GM20431 (cell line): ENCODE measurements at regions not wholly inside any gene's neighbourhood (a gene's known extent, or its start where the extent isn't known, plus 50 kb on each side); places are given as distances from the start of the nearest gene placed in this dataset.

Source experiments
- in situ Hi-C: fragments of 300-500 bp; cut with MseI, MboI; formaldehyde crosslinking; loops from one replicate; pipeline ENCODE4 v1.15.0; 2020; ENCODE audit warnings: low sequenced_read_pairs; ENCODE audit not compliant: unreplicated experiment

DNA sequence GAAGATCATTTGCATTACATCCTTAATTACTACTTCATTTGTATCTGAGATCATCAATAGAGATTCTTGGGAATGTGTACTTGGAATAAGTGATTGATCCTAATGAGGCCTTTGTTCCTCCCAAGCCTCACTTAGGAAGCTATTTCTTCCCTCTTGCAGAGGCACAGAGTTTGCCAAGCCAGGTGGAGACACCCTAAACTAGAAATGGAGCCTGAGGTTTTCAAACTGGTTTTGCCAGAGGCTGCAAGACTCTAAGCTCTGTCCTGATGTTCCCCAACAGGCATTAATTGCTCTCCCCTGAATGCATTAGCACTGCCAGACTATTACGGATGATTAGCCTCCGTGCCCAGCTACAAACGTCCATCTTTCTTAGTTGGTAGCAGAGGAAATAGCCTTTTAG, 125.2 kb upstream of the LGALSL start:
- in situ Hi-C loops: loop anchor here (10.0 to 25.0 kb wide), 2 partner anchors 284 to 534 kb away; no protein-coding TSS in a partner anchor

DNA sequence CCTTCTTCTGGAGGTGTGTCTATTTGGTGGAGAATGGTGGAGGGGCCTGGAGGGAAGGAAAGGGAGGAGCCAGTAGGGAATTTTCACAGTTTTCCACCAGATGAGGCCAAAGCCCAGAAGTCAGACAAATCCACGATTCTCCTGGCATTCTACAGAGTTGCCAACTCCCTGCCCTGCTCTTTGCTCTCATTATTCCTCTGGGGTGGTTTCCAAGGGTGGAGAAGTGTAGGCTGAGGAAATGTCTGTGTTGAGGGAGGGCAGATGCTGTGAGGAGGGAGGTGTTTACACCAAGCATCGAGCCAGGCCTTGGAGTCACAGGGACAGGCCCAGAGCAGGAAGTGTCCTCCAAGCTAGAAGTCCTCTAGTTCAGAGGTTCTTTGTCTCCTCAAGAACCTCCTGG, 124.1 kb upstream of the LGALSL start:
- in situ Hi-C loops: loop anchor here (10.0 to 25.0 kb wide), 3 partner anchors 155 to 532 kb away; no protein-coding TSS in a partner anchor

DNA sequence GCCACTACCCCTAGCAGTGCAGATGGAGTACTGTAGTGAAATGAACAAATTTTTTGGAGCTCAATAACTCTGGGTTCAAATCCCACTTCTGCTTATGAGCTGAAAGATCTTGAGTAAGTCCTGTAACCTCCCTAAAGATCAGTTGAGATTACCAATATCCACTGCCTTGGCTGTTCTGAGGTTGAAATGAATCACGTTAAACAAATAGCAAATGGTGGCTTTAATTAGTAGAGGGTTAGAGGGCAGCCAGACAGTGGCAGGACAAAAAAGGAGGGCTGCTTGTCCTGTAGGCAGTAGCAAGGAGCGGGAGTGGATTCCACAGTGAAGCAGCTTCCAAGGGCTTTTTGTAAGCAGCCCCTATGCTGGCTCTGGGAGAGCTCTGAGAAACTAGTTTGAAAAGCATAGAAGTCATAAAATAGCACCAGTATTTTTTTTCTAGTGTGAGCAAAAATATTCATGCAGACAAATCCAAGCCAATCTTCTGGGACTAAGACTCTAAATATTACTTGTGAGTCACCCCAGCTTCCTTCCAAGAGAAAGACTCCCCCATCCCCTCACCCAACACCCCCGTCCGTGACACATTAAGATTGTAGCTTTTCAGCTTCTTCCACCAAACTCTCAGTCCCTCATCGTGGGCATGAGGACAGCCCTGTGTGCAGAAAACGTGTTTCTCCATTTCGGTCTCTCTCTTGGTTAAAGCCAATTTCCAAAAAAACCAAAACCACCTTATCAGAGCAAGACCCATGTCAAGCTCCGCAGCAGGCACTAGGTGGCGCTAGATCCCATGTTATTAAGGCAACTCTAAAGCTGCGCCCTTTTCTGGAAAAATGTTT, 123.5 kb upstream of the LGALSL start:
- in situ Hi-C loops: loop anchor here (10.0 to 25.0 kb wide), 2 partner anchors 154 to 532 kb away; no protein-coding TSS in a partner anchor

DNA sequence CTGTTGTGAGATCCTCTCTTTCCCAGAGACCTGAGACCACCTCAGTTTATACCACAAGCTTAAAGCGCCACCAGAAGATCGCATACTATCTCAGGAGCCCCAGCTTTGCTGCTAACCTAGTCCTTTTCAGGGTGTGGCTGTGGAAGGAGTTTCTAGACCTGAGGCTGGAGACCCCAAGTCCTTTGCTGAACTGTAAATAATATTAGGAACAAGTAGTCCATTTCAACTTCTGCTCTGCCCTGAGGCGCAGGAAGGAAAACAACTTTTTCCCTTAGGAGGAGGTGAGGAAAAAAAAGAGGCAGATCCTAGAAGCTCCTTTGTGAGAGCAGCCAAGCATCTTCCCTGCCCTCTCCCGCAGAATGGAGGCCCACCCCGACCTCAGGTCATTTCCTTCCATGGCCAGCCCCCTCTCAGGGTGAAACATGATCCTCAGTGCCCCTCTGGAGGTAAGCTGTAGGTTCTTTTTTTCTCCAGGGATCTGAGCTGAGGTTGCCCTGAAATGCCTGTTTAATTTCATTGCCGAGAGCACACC, 122.8 kb upstream of the LGALSL start:
- in situ Hi-C loops: loop anchor here (10.0 to 25.0 kb wide), 2 partner anchors 154 to 531 kb away; no protein-coding TSS in a partner anchor

DNA sequence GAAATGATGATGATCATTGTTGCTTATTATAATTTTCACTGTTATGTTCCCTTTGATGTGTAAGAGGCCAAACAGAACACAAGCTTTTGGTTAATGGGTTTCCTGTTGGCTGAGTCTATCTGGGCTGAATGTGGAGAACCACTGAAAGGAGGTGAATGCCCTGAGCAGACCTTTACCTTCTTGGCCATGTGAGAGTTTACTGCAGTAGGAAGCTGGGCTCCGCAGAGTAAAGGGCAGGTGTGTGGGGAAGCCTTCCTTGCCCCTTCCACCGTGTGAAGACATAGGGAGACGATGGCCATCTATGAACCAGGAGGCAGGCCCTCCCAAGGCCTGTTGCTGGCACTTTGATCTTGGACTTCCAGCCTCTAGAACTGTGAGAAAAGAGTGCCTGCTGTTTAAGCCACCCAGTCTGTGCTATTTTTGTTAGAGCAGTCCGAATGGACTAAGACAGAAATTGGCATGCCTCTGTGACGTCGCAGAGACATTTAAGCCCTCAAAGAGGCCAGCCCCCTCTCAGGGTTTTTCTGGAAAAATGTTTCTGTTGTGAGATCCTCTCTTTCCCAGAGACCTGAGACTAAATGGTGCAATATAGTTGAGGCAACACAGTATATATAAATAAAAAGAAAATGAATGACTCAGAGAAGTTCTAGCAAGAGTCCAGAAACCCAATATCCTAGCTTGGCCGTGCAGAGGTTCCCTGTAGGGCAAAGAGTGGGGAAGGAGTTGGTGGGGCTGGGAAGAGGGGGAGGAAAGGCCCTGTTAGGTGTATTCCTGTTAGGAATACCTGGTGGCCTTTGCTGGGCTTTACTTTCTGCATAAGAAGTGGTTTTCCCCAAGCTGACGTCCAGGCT, 121.9 kb upstream of the LGALSL start:
- in situ Hi-C loops: loop anchor here (10.0 to 25.0 kb wide), 2 partner anchors 153 to 530 kb away; no protein-coding TSS in a partner anchor

DNA sequence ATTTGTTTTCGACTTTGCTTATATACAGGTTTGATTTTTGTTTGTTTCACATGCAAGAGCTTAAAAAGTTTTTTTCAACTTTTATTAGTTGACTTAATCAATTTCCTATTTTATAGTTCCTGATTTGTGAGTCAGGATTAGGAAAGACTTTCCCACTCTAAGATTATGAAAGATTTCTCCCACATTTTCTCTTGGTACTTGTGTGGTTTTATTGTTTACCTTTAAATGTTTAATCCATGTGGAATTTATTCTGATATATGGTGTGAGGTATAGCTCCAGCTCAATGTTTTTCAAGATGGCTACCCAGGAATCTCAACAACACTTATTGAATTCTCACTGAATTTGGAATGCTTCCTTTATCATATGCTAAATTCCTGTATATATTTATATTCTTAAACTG, 117.8 kb upstream of the LGALSL start:
- in situ Hi-C loops: loop anchor here (10.0 to 25.0 kb wide), 2 partner anchors 149 to 526 kb away; no protein-coding TSS in a partner anchor

DNA sequence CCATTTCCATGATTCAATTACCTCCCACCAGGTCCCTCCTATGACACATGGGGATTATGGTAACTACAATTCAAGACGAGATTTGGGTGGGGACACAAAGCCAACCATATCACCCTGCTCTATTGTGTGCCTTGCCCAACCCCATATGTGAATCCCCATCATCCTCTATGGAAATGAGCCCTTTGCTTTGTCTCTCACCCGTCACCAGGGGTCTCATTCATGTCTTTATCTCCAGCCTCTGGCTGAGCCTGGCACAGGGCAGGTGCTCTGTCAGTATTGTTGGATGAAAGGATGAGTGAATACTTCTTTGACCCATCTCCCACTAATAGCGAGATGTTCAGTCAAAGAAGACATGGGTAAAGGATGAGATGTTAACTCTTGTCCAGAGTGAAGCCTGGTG, 116.6 kb upstream of the LGALSL start:
- in situ Hi-C loops: loop anchor here (10.0 to 25.0 kb wide), 2 partner anchors 147 to 525 kb away; no protein-coding TSS in a partner anchor

DNA sequence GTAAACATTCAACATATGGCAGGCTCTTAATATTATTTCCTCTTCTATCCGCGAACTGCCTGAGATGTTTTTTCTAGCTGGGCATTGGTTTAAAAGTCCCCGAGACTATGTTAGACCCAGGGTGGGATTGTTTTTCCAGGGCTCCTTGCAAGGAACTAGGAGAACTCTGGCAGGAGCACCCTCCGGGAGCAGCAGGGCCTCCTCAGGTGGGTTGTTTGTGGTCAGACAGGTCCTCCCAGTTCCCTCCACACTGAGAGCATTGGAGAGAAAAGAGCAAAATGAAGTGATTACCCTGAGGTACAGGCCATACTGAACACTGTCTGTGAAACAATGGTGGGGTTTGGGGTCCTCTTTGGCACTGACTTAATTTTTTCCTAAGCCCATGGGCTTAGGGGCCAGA, 115.9 kb upstream of the LGALSL start:
- in situ Hi-C loops: loop anchor here (10.0 to 25.0 kb wide), 2 partner anchors 147 to 524 kb away; no protein-coding TSS in a partner anchor

DNA sequence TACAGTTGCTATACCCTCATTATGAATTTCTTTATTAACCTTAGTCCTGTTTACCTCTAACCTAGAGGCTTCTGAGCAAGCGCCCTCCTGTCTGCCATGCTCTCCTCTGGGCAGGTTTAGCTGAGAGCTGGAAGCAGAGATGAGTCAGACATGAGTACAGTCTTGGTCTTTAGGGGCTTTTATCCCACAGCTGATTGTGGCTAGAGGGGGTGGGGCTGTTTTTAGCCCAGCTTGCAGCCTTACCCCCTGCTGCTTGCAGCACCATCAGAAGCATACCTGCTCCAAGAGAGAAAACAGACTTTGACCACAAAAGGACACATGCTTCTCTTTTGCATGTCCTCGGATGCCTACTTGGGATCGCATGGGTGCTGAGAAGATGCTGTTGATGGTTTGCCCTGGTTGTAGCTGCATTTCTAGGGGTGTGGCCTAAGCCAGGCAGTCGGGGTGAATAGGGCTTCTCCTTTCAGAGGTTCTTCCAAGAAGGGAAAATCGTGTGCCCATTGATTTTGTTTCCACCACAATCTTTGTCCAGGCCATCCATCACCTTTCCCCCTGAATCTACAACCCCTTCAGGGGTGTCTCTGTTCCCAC, 115.0 kb upstream of the LGALSL start:
- in situ Hi-C loops: loop anchor here (10.0 to 25.0 kb wide), 2 partner anchors 146 to 523 kb away; no protein-coding TSS in a partner anchor

DNA sequence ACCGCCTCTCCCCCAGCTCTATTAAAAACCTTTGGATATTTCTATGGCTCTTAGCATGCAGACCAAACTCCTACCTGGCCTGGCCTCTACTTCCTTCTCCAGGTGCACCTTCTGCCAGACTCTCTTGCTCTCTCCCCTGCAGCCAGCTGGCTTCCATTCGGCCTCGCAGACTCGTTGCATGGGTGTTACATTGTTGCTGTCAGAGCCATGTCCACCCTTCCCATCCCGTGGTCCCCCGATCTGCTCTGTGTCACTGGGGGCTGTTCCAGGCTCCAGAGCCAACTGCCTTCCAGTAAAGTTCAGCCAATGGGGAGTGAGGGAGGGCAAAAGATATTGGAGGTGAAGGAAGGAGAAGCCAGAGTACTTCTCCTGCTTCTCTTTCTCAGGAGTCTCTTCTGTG, 112.5 kb upstream of the LGALSL start:
- in situ Hi-C loops: loop anchor here (25.0 kb wide), 1 partner anchor 521 kb away; no protein-coding TSS in a partner anchor

DNA sequence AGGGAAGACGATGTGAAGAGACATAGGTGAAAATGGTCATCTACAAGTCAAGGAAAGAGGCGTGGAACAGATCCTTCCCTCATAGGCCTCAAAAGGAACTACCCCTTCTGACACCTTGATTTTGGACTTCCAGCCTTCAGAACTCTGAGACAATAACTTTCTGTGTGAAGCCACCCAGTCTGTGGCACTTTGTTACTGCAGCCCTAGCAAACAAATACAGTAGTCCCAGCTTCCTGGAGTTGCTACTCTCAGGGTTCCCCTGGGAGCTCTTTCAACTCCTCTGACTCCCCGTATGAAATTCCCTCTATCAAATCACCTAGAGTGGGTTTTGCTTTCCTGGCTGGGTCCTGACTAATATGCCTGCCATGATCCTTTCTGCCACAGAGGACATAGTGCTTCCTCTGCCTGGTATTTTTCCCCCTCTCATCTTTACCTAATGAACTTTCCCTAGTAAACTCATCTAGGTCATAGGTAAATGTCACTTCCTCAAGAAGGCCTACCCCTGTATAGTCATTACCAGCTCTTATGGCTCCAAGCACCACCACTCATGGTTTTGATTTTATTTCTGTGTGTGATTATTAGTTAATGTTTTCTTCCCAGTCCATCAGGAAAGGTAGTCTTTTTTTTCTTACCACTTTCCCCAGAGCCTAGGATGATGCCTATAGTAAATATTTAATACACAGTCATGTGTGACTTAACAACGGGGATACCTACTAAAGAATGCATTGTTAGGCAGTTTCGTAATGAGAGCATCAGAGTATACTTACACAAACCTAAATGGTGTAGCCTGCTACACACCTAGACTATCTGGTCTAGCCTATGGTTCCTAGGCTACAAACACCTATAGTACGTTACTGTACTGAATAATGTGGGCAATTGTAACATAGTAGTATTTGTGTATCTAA, 111.5 kb upstream of the LGALSL start:
- in situ Hi-C loops: loop anchor here (25.0 kb wide), 1 partner anchor 520 kb away; no protein-coding TSS in a partner anchor

DNA sequence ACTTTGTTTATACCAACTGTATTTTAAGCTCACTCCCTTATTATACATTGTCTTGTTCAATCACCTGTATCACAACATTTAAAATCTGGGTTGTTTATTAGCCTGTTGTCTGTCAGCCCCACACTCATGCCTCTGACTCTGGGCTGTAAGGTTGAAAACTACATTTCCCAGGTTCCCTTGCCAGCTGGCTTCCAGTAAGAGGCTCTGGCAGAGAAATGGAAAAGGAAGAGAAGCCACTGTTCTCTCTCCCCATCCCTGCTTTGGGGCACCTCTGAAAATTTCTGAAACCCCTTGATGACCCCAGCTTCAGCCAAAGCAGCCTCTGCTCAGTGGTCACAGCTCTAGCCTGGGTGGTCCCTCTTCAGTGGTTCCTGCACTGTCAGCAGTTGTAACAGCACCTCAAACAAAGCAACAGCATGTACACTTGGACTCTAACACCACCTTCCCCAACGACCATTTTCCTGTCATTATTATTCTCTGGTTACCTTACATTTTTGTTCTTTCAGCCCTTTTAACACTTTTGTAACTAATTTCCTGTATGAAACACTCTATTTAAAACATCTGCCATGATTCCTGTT, 108.9 kb upstream of the LGALSL start:
- in situ Hi-C loops: loop anchor here (25.0 kb wide), 1 partner anchor 517 kb away; no protein-coding TSS in a partner anchor

DNA sequence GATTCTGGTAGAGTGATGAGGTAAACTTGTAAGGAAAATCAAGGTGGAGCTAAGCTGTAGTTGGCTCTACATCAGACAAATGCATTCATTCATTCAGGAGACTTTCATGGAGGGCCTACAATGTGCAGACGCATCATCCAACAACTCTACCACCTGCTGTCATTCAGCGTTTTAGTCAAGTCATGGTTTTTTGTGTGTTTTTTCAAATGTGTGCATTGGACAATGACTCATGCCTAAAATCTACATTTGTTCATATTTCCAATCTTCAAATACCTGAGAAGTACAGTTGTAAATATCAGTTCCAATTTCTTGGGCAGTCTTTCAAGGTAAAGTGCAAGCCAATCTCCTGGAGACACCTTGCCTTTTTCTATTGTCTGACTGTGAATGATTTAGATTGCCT, 108.0 kb upstream of the LGALSL start:
- in situ Hi-C loops: loop anchor here (25.0 kb wide), 1 partner anchor 516 kb away; no protein-coding TSS in a partner anchor

DNA sequence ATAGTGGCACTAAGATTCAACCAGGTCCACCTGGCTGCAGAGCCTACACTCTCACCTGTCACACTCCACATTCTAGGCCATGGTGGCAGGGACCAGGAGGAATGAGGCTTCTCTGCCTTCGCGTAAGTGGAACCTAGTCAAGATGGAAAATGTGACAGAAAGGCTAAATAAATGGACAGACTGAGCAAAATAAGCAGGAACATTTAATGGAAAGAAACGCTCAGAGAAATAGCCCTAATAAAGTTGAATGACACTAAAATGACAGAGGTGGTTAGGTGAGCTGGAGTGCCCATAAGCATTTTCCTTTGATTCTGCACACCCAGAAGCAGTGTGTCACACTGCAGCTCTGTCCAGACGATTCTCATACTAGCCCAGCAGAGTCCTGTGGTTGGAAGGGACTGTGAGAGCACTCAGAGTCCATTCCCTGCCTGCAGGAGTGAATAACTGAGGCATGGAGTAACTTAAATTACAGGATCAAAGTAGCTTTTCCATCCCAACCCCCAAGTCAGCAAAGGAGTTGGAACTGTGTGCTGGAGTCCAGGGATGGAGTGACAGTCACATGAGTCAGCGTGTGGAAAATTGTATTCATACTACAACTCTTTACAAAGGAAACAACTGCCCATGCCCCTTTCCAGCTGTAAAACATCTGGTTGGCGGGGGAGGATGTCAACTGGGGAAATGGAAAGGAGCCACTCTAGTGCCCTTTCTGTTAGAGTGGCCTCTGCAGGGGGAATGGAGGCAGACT, 105.4 kb upstream of the LGALSL start:
- in situ Hi-C loops: loop anchor here (25.0 kb wide), 1 partner anchor 514 kb away; no protein-coding TSS in a partner anchor

DNA sequence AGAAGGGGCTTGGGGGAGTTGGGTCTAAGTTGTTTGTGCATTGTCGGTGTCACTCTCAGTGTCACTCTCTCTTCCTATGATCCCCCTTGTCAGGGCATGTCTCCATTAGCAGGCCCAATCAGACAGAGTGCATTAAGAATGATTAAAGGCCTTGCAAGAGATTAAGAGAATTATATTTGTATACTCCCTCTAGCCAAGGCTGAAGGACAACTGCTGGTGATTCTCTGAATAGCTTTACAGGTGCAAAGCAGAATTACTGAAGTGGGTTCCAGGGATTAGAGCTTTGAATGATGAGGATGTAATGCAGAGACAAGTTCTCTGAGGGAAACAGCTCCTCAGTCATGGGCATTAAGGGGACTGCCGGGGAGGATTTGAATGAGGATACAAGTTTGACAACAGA, 104.8 kb upstream of the LGALSL start:
- in situ Hi-C loops: loop anchor here (25.0 kb wide), 1 partner anchor 513 kb away; no protein-coding TSS in a partner anchor

DNA sequence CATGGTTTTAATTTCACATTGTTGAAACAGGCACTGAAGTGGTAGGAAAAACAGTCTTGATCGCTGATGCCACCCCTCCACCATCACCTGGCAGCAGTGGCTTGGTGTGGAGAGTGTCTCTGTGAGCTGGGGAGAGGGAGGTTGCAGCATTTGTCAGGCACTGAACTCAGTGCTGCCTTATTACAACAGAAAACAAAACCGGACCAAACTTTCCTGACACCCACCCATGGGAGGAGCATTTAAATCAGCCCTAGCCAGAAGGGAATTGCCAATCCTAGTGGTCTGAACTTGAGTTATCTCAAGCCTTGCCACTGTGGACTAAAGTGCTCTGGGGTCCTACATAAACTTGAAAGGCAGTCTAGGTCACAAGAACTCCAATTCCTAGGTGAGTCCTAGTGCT, 103.0 kb upstream of the LGALSL start:
- in situ Hi-C loops: no loop called here

DNA sequence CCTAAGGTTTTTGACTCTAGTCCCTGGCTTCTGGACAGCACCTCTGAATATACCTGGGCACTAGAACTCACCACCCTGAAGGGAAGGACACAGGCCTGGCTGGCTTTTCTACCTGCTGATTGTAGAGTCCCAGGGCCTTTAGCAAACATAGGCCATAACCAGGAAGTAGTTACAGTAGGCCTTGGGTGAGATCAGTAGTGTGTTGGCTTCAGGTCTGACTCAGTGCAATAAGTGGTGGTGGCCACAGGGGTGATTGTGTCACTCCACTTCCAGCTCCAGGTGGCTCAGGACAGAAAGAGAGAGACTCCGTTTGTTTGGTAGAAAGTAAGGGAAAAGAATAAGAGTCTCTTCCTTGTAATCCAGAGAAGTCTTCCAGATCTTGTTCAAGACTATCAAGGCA, 101.7 kb upstream of the LGALSL start:
- in situ Hi-C loops: no loop called here
